GM18502 (cell line): ENCODE measurements at regions not wholly inside any gene's neighbourhood (a gene's known extent, or its start where the extent isn't known, plus 50 kb on each side); places are given as distances from the start of the nearest gene placed in this dataset.

ENCODE experiments used
- ATAC-seq: cut with Tn5 transposase; IDR thresholded peaks from one replicate; pipeline ENCODE4 v1.9.1; 2021; ENCODE audit warnings: mild to moderate bottlenecking; ENCODE audit not compliant: unreplicated experiment, poor library complexity

GRCh38 chr2:19476327-19476726, 117.9 kb upstream of the OSR1 start:
- ATAC-seq, result no peak

- peak; percentile 99 for ATAC-seq
Measured at GRCh38 chr2:19474128-19474527, 115.7 kb upstream of the OSR1 start.

DNA sequence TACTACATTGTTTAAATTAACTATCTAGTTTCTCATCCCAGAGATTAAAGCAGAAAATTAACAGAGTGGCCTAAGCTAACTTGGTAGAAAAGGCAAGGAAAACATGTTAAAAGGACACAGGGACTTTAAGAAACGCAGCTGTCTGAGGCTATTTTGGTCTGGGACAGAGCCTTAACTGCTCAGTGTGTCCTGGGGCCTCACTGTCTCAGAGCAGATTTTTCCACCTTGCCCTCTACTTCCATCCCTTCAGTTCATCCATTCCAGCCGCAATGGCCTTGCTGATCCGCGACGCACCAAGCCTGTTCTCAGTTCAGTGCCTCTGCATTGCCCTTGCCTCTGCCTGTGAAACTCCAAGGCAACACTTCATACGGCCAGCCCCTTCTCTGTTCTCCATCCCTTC, 114.9 kb upstream of the OSR1 start:
- ATAC-seq, result no peak

- ATAC-seq, result no peak
Measured at GRCh38 chr2:19472391-19472978, 114.1 kb upstream of the OSR1 start.

- no peak for ATAC-seq
Measured at GRCh38 chr2:19471491-19471890, 113.1 kb upstream of the OSR1 start.

DNA sequence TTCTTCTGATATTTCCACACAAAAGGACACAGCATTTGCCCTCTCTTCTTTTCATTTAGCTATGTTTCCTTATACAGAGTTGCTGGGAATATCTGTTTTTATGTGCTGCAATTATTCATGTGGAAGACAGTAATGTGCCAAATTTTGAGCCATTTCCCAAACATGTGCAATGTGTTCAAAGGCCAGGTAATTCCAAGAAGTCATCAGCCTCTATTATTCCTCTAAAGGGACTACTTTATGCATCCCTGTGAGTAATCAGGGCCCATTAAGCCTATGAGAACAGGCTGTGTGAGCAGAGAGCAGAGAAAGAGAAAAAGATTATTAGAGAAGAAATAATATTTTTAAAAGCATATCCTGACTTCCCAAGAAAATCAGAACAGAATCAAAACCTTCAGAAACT, 107.6 kb upstream of the OSR1 start:
- ATAC-seq, result no peak

GRCh38 chr2:19462256-19462645, 103.8 kb upstream of the OSR1 start:
- no peak for ATAC-seq

- no peak for ATAC-seq
Measured at GRCh38 chr2:19461504-19462255, 103.3 kb upstream of the OSR1 start.

GRCh38 chr2:19460761-19461160, 102.3 kb upstream of the OSR1 start:
- ATAC-seq, result no peak

DNA sequence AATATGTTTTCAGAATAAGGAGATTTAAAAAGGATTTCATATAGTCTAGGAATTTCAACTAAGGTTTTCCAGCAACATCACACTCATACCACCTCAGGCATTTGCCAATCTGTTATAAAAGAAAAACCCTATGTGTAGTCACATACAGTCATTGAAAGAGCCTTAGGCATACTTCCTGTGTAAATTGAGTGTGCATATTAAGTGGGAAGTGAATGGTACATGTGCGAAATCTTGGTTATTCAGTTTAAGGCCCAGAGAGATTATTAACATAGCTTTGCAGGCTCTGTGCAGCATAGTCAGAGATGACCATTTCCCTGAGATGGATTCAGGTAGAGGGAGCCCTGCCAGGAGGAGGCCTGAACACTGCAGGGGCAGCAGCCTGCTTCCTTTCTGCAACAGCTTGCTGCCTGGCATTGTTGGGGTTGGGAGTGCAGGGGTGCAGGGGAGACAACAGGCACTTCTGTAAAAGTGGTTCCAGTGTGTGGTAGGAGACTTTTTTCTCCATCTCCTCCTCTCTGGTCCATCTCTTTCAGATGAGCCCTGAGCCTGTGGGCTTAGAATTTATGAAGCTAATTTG, 100.1 kb upstream of the OSR1 start:
- ATAC-seq, result no peak

GRCh38 chr2:19457809-19458208, 99.4 kb upstream of the OSR1 start:
- ATAC-seq, result no peak

DNA sequence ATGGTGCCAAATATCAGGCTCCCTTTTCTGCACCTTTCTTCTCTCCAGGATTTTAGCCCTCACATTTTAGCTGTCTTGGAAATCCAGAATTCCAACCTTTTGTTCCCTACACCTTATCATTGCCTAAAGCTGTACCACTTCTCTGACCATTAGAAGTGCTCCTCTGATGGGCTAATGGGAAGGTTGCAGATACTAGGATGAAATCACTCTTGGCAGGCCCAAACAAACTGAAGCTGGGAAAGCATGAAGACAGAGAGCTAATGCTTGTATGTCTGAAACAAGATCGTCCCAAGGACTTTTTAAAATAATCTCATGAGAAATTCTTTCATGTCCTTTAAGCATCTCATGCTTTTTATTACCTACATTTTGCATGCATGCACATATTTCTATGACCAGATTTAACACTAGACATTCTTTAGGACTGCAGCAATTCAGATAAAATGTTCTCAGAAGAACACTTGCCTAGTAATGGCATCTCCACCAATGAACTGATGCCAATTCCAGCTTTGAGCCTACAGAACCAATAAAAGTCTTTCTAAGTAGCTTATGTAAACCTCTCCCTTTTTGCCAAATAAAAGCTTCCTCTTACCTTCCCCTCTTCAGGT, 98.4 kb upstream of the OSR1 start:
- no peak for ATAC-seq

DNA sequence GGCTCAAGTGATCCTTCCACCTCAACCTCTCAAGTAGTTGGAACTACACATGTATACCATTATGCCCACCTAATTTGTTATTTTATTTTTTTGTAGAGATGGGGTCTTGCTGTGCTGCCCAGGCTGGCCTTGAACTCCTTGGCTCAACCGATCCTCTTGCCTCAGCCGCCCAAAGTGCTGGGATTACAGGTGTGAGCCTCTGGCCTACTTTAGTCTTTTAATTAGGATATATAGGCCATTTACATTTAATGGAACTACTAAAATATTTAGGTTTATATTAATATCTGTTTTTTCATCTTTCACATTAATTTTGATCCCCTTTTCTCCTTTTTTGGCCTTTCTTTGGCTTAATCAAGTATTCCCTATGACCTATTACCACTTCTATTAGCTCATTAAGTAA, 95.7 kb upstream of the OSR1 start:
- ATAC-seq, result no peak

GRCh38 chr2:19442731-19443130, 84.3 kb upstream of the OSR1 start:
- ATAC-seq, result no peak

DNA sequence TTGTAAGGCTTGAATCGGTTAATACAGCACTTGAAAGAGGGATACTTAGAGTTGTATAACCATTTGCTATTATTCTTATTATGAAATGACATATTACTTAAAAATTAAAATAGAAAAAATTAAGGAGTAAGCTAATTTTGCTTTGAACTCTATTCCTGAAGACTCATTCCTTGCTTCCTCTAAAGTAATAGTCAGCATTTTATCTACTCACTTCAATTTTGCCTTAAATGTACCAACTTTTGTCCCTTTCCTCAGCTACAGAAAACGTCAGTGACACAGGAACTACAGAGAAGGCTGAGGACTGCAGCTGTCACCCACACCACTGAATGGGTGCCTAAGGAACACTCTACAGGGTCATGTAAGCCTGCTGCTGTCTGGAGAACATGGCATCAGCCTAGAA, 80.7 kb upstream of the OSR1 start:
- no peak for ATAC-seq

DNA sequence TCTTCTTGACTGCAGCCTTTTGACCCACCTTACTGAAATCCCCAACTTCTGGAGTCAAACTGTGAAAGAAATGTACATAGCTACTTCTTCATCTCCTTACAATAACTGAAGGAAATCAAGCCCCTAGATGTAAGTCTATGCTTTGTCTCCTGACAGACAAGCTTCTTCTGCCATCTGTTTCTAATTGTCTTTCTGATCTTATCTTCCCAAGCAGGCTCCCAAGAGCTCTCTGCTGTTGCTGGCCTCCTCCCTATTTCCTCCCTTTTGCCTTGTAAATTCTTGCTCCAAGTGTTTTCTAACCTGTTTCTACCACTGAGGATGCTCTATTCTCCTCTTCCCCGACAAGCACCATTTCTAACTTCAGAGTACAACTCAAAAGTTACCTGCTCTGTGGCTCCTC, 77.4 kb upstream of the OSR1 start:
- no peak for ATAC-seq

- ATAC-seq, result no peak
Measured at GRCh38 chr2:19434413-19434812, 76.0 kb upstream of the OSR1 start.

GRCh38 chr2:19426941-19427340, 68.5 kb upstream of the OSR1 start:
- no peak for ATAC-seq

GRCh38 chr2:19426144-19426543, 67.7 kb upstream of the OSR1 start:
- no peak for ATAC-seq

DNA sequence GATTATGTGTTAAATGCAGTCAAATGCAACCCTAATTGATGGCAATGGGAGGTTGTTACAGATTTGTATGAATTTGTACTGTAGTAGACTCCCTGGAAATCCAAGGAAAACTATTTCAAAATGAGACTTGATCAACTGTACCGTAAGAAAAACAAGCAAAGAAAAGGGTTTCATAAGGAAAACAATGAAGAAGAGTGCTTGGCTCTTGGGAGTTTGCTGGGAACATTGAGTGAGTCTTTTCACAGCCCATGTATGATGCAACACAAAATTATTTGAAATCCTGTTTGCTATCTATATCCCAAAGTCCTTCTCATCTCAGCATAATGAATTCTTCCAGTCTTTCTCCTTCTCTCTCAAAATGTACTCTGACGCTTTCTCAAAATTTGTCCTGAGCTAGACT, 67.0 kb upstream of the OSR1 start:
- no peak for ATAC-seq

DNA sequence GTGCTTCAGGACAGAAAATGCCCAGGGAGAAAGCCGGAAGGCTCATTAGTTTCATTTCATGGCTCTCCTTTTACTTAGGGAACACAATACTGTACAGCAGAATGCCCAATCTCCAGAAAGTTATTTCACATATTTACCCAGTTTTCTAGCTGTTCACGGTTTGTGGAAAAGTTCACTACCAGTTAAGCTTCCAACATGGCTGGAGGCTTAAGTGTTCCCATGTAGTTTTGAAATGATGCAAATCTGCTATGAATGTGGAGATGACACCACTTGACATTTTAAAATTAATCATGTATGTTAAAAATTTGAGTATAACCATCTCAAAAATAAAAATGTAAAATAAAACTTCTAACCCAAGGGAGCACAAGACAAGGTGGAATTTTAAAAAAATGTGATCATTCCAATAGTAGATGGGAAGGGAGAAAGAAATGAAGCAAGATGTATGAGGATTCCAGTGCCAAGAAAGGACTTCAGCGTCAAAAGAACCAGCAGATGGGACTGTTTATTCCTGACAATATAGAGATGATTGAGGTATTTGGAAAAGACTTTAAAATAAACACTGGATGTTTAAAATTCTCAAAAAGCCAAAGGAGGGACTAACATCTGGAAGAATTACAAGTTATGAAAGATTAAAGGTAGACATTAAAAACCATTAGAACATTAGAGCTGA, 60.9 kb upstream of the OSR1 start:
- ATAC-seq, result no peak
